ENCODE measurements at regions not wholly inside any gene's neighbourhood (a gene's known extent, or its start where the extent isn't known, plus 50 kb on each side); places are given as distances from the start of the nearest gene placed in this dataset.

- Histone ChIP-seq H3K4me1 (ENCODE audit: insufficient read depth, low read length) (no peaks in the 10 kb centered on the region), H3K9me3 (ENCODE audit: control insufficient read depth in 1 of 2, insufficient read depth in 1 of 2, low read length in 2 of 2) (peaks cover 0 to 49% of the 10 kb centered on the region in 2 experiments), H3K4me3 (ENCODE audit: low read length) (no peak overlapping the region), H3K27me3 (ENCODE audit: control insufficient read depth in 1 of 2, insufficient read depth in 2 of 2, low read length in 2 of 2) (no peaks in the 10 kb centered on the region), H3K27ac (ENCODE audit: low read depth in 1 of 2, low read length in 2 of 2) (no peak overlapping the region), H3K36me3 (ENCODE audit: insufficient read depth, low read length) (no peaks in the 10 kb centered on the region)
- POLR2A ChIA-PET, result no interaction called here
- no peak for DNase-seq
- no peak for ATAC-seq (ENCODE audit: poor library complexity)
- TF ChIP-seq, protein P1, sequence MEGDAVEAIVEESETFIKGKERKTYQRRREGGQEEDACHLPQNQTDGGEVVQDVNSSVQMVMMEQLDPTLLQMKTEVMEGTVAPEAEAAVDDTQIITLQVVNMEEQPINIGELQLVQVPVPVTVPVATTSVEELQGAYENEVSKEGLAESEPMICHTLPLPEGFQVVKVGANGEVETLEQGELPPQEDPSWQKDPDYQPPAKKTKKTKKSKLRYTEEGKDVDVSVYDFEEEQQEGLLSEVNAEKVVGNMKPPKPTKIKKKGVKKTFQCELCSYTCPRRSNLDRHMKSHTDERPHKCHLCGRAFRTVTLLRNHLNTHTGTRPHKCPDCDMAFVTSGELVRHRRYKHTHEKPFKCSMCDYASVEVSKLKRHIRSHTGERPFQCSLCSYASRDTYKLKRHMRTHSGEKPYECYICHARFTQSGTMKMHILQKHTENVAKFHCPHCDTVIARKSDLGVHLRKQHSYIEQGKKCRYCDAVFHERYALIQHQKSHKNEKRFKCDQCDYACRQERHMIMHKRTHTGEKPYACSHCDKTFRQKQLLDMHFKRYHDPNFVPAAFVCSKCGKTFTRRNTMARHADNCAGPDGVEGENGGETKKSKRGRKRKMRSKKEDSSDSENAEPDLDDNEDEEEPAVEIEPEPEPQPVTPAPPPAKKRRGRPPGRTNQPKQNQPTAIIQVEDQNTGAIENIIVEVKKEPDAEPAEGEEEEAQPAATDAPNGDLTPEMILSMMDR (IDR thresholded peaks at IDR 0.05), result no peak
- H3K36me3 Mint-ChIP-seq (ENCODE audit: low read depth), result no peaks in the 10 kb centered on the region
- H3K4me3 Mint-ChIP-seq, result no peak overlapping the region
- CTCF ChIA-PET, result no interaction called here
- no peaks in the 10 kb centered on the region for H3K4me1 Mint-ChIP-seq (ENCODE audit: low read depth)
- H3K27me3 Mint-ChIP-seq, result no peaks in the 10 kb centered on the region
- H3K9me3 Mint-ChIP-seq, result peaks cover 7% of the 10 kb centered on the region
- intact Hi-C loops (cut with DNase I, micrococcal nuclease), result no loop called here
- H3K27ac Mint-ChIP-seq, result no peak overlapping the region
These were observed 230.8 kb downstream of the SHOX start for GRCh38 chrX:861340-861890.

GRCh38 chrX:859329-859728, 228.7 kb downstream of the SHOX start:
- POLR2A ChIA-PET, result no interaction called here
- no peaks in the 10 kb centered on the region for H3K27me3 Mint-ChIP-seq
- Histone ChIP-seq H3K4me3 (ENCODE audit: low read length) (no peak overlapping the region), H3K9me3 (ENCODE audit: control insufficient read depth in 1 of 2, insufficient read depth in 1 of 2, low read length in 2 of 2) (peaks cover 0 to 42% of the 10 kb centered on the region in 2 experiments), H3K27me3 (ENCODE audit: control insufficient read depth in 1 of 2, insufficient read depth in 2 of 2, low read length in 2 of 2) (no peaks in the 10 kb centered on the region), H3K4me1 (ENCODE audit: insufficient read depth, low read length) (no peaks in the 10 kb centered on the region), H3K27ac (ENCODE audit: low read depth in 1 of 2, low read length in 2 of 2) (no peak overlapping the region), H3K36me3 (ENCODE audit: insufficient read depth, low read length) (no peaks in the 10 kb centered on the region)
- H3K27ac Mint-ChIP-seq, result no peak overlapping the region
- TF ChIP-seq, protein P1 (IDR thresholded peaks at IDR 0.05), result no peak
- ATAC-seq (ENCODE audit: poor library complexity) (no peak), DNase-seq (no peak)
- no peak overlapping the region for H3K4me3 Mint-ChIP-seq
- no peaks in the 10 kb centered on the region for H3K4me1 Mint-ChIP-seq (ENCODE audit: low read depth)
- peaks cover 7% of the 10 kb centered on the region for H3K9me3 Mint-ChIP-seq
- CTCF ChIA-PET, result no interaction called here
- intact Hi-C loops (cut with DNase I, micrococcal nuclease), result no loop called here
- no peaks in the 10 kb centered on the region for H3K36me3 Mint-ChIP-seq (ENCODE audit: low read depth)

- no peaks in the 10 kb centered on the region for H3K36me3 Mint-ChIP-seq (ENCODE audit: low read depth)
- Histone ChIP-seq H3K4me1 (ENCODE audit: insufficient read depth, low read length) (no peaks in the 10 kb centered on the region), H3K36me3 (ENCODE audit: insufficient read depth, low read length) (no peaks in the 10 kb centered on the region), H3K9me3 (ENCODE audit: control insufficient read depth in 1 of 2, insufficient read depth in 1 of 2, low read length in 2 of 2) (peaks cover 0 to 41% of the 10 kb centered on the region in 2 experiments), H3K27me3 (ENCODE audit: control insufficient read depth in 1 of 2, insufficient read depth in 2 of 2, low read length in 2 of 2) (no peaks in the 10 kb centered on the region), H3K27ac (ENCODE audit: low read depth in 1 of 2, low read length in 2 of 2) (no peak overlapping the region), H3K4me3 (ENCODE audit: low read length) (no peak overlapping the region)
- H3K27ac Mint-ChIP-seq, result no peak overlapping the region
- TF ChIP-seq, protein P1 (IDR thresholded peaks at IDR 0.05), result no peak
- H3K4me1 Mint-ChIP-seq (ENCODE audit: low read depth), result no peaks in the 10 kb centered on the region
- CTCF ChIA-PET, result no interaction called here
- POLR2A ChIA-PET, result no interaction called here
- intact Hi-C loops (cut with DNase I, micrococcal nuclease), result no loop called here
- no peaks in the 10 kb centered on the region for H3K27me3 Mint-ChIP-seq
- H3K9me3 Mint-ChIP-seq, result peaks cover 7% of the 10 kb centered on the region
- ATAC-seq (ENCODE audit: poor library complexity), result no peak
- DNase-seq, result no peak
- H3K4me3 Mint-ChIP-seq, result no peak overlapping the region
These were observed 228.0 kb downstream of the SHOX start for GRCh38 chrX:858542-859078.

Data from CD4-positive, alpha-beta T cell (primary cell).